ENCODE measurements at regions not wholly inside any gene's neighbourhood (a gene's known extent, or its start where the extent isn't known, plus 50 kb on each side); places are given as distances from the start of the nearest gene placed in this dataset.

- intact Hi-C loops (cut with micrococcal nuclease; ENCODE audit: unreplicated experiment), result no loop called here
- DNase-seq (ENCODE audit: low spot score), result no peak
- Histone ChIP-seq H3K36me3 (ENCODE audit: insufficient read depth, low read length, poor library complexity, severe bottlenecking) (no peaks in the 10 kb centered on the region), H3K4me1 (ENCODE audit: insufficient read depth, low read length, poor library complexity, severe bottlenecking) (peaks cover 5% of the 10 kb centered on the region), H3K4me3 (ENCODE audit: low read depth, low read length, poor library complexity, severe bottlenecking) (no peak overlapping the region), H3K27ac (ENCODE audit: low read depth, low read length, poor library complexity, severe bottlenecking) (no peak overlapping the region), H3K27me3 (replicated peaks; ENCODE audit: insufficient read depth, low read depth, low read length, poor library complexity) (no peaks in the 10 kb centered on the region), H3K9me3 (ENCODE audit: low read depth, low read length, poor library complexity, severe bottlenecking) (no peaks in the 10 kb centered on the region)
- CTCF ChIA-PET, result no interaction called here
- POLR2A ChIA-PET (ENCODE audit: low non-redundant PET), result no interaction called here
- TF ChIP-seq CTCF (conservative IDR thresholded peaks at IDR 0.05; ENCODE audit: low read depth, low read length), result no peak
- no peak for TF ChIP-seq EZH2 (IDR thresholded peaks at IDR 0.05; ENCODE audit: borderline replicate concordance, low read depth, low read length, poor library complexity, severe bottlenecking)
- no TSS peak for BruUV-seq (replicated peaks)
Observed at GRCh38 chr6:145286916-145287315, 448.4 kb downstream of the EPM2A start.

- BruUV-seq (replicated peaks), result no TSS peak
- Histone ChIP-seq H3K4me3 (ENCODE audit: low read depth, low read length, poor library complexity, severe bottlenecking) (no peak overlapping the region), H3K27me3 (replicated peaks; ENCODE audit: insufficient read depth, low read depth, low read length, poor library complexity) (no peaks in the 10 kb centered on the region), H3K4me1 (ENCODE audit: insufficient read depth, low read length, poor library complexity, severe bottlenecking) (no peaks in the 10 kb centered on the region), H3K9me3 (ENCODE audit: low read depth, low read length, poor library complexity, severe bottlenecking) (no peaks in the 10 kb centered on the region), H3K27ac (ENCODE audit: low read depth, low read length, poor library complexity, severe bottlenecking) (no peak overlapping the region), H3K36me3 (ENCODE audit: insufficient read depth, low read length, poor library complexity, severe bottlenecking) (no peaks in the 10 kb centered on the region)
- no peak for DNase-seq (ENCODE audit: low spot score)
- ChIA-PET POLR2A (ENCODE audit: low non-redundant PET) (no interaction called here), CTCF (no interaction called here)
- TF ChIP-seq CTCF (conservative IDR thresholded peaks at IDR 0.05; ENCODE audit: low read depth, low read length) (no peak), EZH2 (IDR thresholded peaks at IDR 0.05; ENCODE audit: borderline replicate concordance, low read depth, low read length, poor library complexity, severe bottlenecking) (no peak)
- intact Hi-C loops (cut with micrococcal nuclease; ENCODE audit: unreplicated experiment), result no loop called here
Observed at GRCh38 chr6:145289573-145289972, 445.7 kb downstream of the EPM2A start.

GRCh38 chr6:145290122-145290521, 445.2 kb downstream of the EPM2A start:
- TF ChIP-seq CTCF (conservative IDR thresholded peaks at IDR 0.05; ENCODE audit: low read depth, low read length), result no peak
- TF ChIP-seq EZH2 (IDR thresholded peaks at IDR 0.05; ENCODE audit: borderline replicate concordance, low read depth, low read length, poor library complexity, severe bottlenecking), result no peak
- no peaks in the 10 kb centered on the region for H3K27me3 ChIP-seq (replicated peaks; ENCODE audit: insufficient read depth, low read depth, low read length, poor library complexity)
- H3K4me1 ChIP-seq (ENCODE audit: insufficient read depth, low read length, poor library complexity, severe bottlenecking), result no peaks in the 10 kb centered on the region
- H3K27ac ChIP-seq (ENCODE audit: low read depth, low read length, poor library complexity, severe bottlenecking), result no peak overlapping the region
- no peak for DNase-seq (ENCODE audit: low spot score)
- H3K4me3 ChIP-seq (ENCODE audit: low read depth, low read length, poor library complexity, severe bottlenecking), result no peak overlapping the region
- no peaks in the 10 kb centered on the region for H3K9me3 ChIP-seq (ENCODE audit: low read depth, low read length, poor library complexity, severe bottlenecking)
- H3K36me3 ChIP-seq (ENCODE audit: insufficient read depth, low read length, poor library complexity, severe bottlenecking), result no peaks in the 10 kb centered on the region
- no TSS peak for BruUV-seq (replicated peaks)
- POLR2A ChIA-PET (ENCODE audit: low non-redundant PET), result no interaction called here
- CTCF ChIA-PET, result no interaction called here
- intact Hi-C loops (cut with micrococcal nuclease; ENCODE audit: unreplicated experiment), result no loop called here
